A673 (cell line): ENCODE measurements at regions not wholly inside any gene's neighbourhood (a gene's known extent, or its start where the extent isn't known, plus 50 kb on each side); places are given as distances from the start of the nearest gene placed in this dataset.

Experiments used
- BruUV-seq: library from RNA; stranded (reverse); fragments of 400-500 nt; replicated peaks from 2 replicates; lab custom pipeline; 2021; lab: Mats Ljungman, UMichigan
- CTCF ChIA-PET: fragments of 300-600 bp; sonication (Branson Sonifier 250); formaldehyde crosslinking; loops from one replicate; lab custom pipeline; 2022; ENCODE audit warnings: antibody characterized with exemption; lab: Charles Lee
- POLR2A ChIA-PET: fragments of 300-600 bp; sonication (Branson Sonifier 250); formaldehyde crosslinking; loops from one replicate; lab custom pipeline; 2022; ENCODE audit warnings: antibody characterized with exemption; ENCODE audit not compliant: low non-redundant PET; lab: Charles Lee
- DNase-seq: peaks from one replicate; pipeline ENCODE4 v3.0.0-alpha.2; 2015; ENCODE audit warnings: low spot score
- H3K27ac ChIP-seq: fragments of 200-600 bp; sonication (generic); 2 replicates; pipeline ENCODE4 v1.5.1; 2016; ENCODE audit warnings: mixed run types, low read depth, mild to moderate bottlenecking, mixed read lengths, antibody characterized with exemption, low read length; ENCODE audit not compliant: poor library complexity, severe bottlenecking
- H3K27me3 ChIP-seq: fragments of 200-600 bp; sonication (generic); replicated peaks from 2 replicates; pipeline ENCODE4 v1.6.1; 2017; ENCODE audit warnings: mixed run types, low read depth, mild to moderate bottlenecking, mixed read lengths, antibody characterized with exemption, low read length; ENCODE audit not compliant: insufficient read depth, poor library complexity
- H3K36me3 ChIP-seq: fragments of 200-600 bp; sonication (generic); 2 replicates; pipeline ENCODE4 v1.6.1; 2016; ENCODE audit warnings: mixed run types, mild to moderate bottlenecking, mixed read lengths, antibody characterized with exemption, low read length; ENCODE audit not compliant: insufficient read depth, poor library complexity, severe bottlenecking
- H3K4me1 ChIP-seq: fragments of 200-600 bp; sonication (generic); 2 replicates; pipeline ENCODE4 v1.6.1; 2017; ENCODE audit warnings: mixed run types, mild to moderate bottlenecking, mixed read lengths, antibody characterized with exemption, low read length; ENCODE audit not compliant: insufficient read depth, poor library complexity, severe bottlenecking
- H3K4me3 ChIP-seq: fragments of 200-600 bp; sonication (generic); 2 replicates; pipeline ENCODE4 v1.5.1; 2016; ENCODE audit warnings: low read depth, mixed run types, mild to moderate bottlenecking, mixed read lengths, low read length; ENCODE audit not compliant: poor library complexity, severe bottlenecking
- H3K9me3 ChIP-seq: fragments of 200-600 bp; sonication (generic); 2 replicates; pipeline ENCODE4 v1.6.1; 2016; ENCODE audit warnings: mixed run types, low read depth, mild to moderate bottlenecking, mixed read lengths, antibody characterized with exemption, low read length; ENCODE audit not compliant: poor library complexity, severe bottlenecking
- EZH2 ChIP-seq: fragments of 200-600 bp; sonication (generic); IDR thresholded peaks from 2 replicates; pipeline ENCODE4 v1.6.1; 2017; ENCODE audit warnings: borderline replicate concordance, low read depth, mild to moderate bottlenecking, mixed read lengths, antibody characterized with exemption, low read length; ENCODE audit not compliant: poor library complexity, severe bottlenecking
- intact Hi-C: fragments of 100-400 bp; cut with micrococcal nuclease; formaldehyde crosslinking; loops from one replicate; pipeline ENCODE4 v1.10.0; 2022; ENCODE audit not compliant: unreplicated experiment
- TF ChIP-seq, protein P1 (sequence below): fragments of 300-800, 200-600 bp; sonication (generic); conservative IDR thresholded peaks from 2 replicates; pipeline ENCODE4 v1.5.1; 2017; ENCODE audit warnings: low read depth, mild to moderate bottlenecking, antibody characterized with exemption, low read length, moderate library complexity, mixed read lengths

DNA sequence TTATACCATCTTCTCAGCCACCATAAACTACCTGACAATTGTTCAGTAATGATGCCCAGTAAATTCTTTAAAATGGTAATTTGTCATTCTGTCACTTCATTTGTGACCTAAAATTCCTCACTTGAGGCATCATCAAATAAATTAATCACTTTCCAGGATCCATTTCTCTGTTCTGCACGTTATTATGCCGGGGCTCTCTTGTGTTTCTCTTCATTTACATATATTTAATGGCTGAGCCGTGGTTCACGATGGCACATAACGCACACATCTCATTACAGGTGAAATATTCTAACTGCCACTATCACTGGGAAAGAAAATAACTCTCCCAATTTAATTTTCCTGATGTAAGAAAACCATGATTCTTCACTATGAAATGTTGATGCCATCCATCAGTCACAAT lies 529.6 kb downstream of the NR4A2 start:
- Histone ChIP-seq H3K4me3 (no peak overlapping the region), H3K36me3 (no peaks in the 10 kb centered on the region), H3K4me1 (no peaks in the 10 kb centered on the region), H3K27me3 (no peaks in the 10 kb centered on the region), H3K27ac (no peak overlapping the region), H3K9me3 (no peaks in the 10 kb centered on the region)
- ChIA-PET CTCF (no interaction called here), POLR2A (no interaction called here)
- intact Hi-C loops = no loop called here
- no peak for DNase-seq
- no peak for TF ChIP-seq EZH2
- TF ChIP-seq, protein P1, sequence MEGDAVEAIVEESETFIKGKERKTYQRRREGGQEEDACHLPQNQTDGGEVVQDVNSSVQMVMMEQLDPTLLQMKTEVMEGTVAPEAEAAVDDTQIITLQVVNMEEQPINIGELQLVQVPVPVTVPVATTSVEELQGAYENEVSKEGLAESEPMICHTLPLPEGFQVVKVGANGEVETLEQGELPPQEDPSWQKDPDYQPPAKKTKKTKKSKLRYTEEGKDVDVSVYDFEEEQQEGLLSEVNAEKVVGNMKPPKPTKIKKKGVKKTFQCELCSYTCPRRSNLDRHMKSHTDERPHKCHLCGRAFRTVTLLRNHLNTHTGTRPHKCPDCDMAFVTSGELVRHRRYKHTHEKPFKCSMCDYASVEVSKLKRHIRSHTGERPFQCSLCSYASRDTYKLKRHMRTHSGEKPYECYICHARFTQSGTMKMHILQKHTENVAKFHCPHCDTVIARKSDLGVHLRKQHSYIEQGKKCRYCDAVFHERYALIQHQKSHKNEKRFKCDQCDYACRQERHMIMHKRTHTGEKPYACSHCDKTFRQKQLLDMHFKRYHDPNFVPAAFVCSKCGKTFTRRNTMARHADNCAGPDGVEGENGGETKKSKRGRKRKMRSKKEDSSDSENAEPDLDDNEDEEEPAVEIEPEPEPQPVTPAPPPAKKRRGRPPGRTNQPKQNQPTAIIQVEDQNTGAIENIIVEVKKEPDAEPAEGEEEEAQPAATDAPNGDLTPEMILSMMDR = no peak
- BruUV-seq = no TSS peak

DNA sequence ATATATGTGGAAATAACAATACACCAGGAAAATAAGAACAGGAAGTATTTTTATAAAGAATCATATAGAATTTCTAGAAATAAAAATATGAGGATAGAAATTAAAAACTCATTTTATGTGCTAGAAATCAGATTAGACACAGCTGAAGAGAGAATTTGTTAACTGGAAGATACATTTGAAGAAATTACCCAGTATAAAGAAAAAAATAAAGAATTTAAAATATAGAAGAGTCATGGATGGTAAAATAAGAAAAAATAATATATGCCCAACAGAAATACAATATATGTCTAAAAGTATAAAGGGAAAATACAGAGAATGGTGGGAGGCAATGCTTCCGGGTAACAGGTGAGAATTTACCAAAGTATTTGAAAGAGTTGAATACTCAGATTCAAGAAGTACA lies 539.9 kb downstream of the NR4A2 start:
- no TSS peak for BruUV-seq
- intact Hi-C loops = no loop called here
- Histone ChIP-seq H3K9me3 (peaks cover 26% of the 10 kb centered on the region), H3K27ac (no peak overlapping the region), H3K27me3 (no peaks in the 10 kb centered on the region), H3K36me3 (no peaks in the 10 kb centered on the region), H3K4me3 (no peak overlapping the region), H3K4me1 (no peaks in the 10 kb centered on the region)
- TF ChIP-seq, protein P1 = no peak
- no peak for TF ChIP-seq EZH2
- CTCF ChIA-PET = no interaction called here
- POLR2A ChIA-PET = no interaction called here
- no peak for DNase-seq

GRCh38 chr2:155770516-155770915 lies 562.0 kb downstream of the NR4A2 start:
- DNase-seq = no peak
- Histone ChIP-seq H3K9me3 (no peaks in the 10 kb centered on the region), H3K36me3 (no peaks in the 10 kb centered on the region), H3K4me1 (no peaks in the 10 kb centered on the region), H3K27me3 (no peaks in the 10 kb centered on the region), H3K4me3 (no peak overlapping the region), H3K27ac (no peak overlapping the region)
- TF ChIP-seq EZH2 = no peak
- TF ChIP-seq, protein P1 = no peak
- intact Hi-C loops = no loop called here
- ChIA-PET CTCF (no interaction called here), POLR2A (no interaction called here)
- no TSS peak for BruUV-seq
